Activated T-cell treated with anti-CD3 and anti-CD28 coated beads, Interleukin-2, amount 50 U/mL, for 4 hours (primary cell): ENCODE measurements at regions not wholly inside any gene's neighbourhood (a gene's known extent, or its start where the extent isn't known, plus 50 kb on each side); places are given as distances from the start of the nearest gene placed in this dataset.

Experiments
- ATAC-seq, 2 donors: fragments of 200-7000 bp; cut with Tn5 transposase; one replicate each; pipeline ENCODE4 v1.10.0; 2021
- DNase-seq: peaks from one replicate; pipeline ENCODE4 v3.0.0-alpha.2; 2020
- H3K27me3 Mint-ChIP-seq: one replicate; pipeline ENCODE4 v1.8.0; 2021; ENCODE audit warnings: low read depth, mixed read lengths
- H3K36me3 Mint-ChIP-seq: one replicate; pipeline ENCODE4 v1.8.0; 2022; ENCODE audit warnings: mixed read lengths; ENCODE audit not compliant: insufficient read depth
- H3K4me1 Mint-ChIP-seq: one replicate; pipeline ENCODE4 v1.8.0; 2021; ENCODE audit warnings: low read depth, mixed read lengths
- H3K4me3 Mint-ChIP-seq: one replicate; pipeline ENCODE4 v1.8.0; 2021; ENCODE audit warnings: mild to moderate bottlenecking, moderate library complexity, mixed read lengths
- H3K9me3 Mint-ChIP-seq: one replicate; pipeline ENCODE4 v1.8.0; 2021; ENCODE audit warnings: mixed read lengths

DNA sequence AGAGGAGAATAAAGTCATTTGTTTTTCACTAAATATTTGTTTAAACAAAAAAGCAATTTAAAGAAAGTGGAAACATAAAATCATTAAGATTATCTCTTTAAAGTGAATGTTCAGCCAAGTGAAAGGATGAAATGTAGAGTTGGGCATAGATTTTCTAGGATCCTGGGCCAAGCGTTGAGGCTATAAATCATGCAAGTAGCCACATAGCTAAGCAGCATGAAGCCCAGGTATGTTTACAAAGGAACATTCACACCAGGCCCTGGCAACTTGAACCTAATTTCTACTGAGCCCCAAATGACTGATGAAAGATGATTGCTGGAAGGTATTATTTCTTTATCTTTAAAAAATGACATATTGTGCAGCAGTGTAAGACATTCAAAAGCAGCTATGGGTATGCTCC, 461.8 kb downstream of the MAT2B start:
- Mint-ChIP-seq H3K4me1 (no peaks in the 10 kb centered on the region), H3K36me3 (no peaks in the 10 kb centered on the region), H3K9me3 (peaks cover 3% of the 10 kb centered on the region), H3K27me3 (no peaks in the 10 kb centered on the region), H3K4me3 (no peak overlapping the region)
- DNase-seq (no peak), ATAC-seq (no peak)

DNA sequence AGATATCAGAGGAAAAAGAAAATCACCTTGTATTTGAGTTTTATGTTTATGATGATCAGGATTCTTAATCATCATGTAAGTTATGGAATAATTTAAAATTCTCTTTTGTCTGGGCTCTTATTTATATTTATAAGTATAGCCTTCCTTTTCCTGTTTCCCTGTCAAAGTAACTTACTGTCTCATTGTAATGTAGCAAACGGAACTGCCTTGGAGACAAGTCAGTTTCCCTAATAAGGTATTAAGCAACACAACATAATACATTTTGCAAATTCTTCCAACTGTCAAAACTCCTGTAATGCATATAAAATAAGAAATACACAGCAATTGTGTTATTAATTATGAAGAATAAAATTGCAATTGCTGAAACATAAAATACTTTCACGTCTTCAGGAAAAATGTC, 463.2 kb downstream of the MAT2B start:
- no peaks in the 10 kb centered on the region for H3K36me3 Mint-ChIP-seq
- H3K4me3 Mint-ChIP-seq, result no peak overlapping the region
- peaks cover 7% of the 10 kb centered on the region for H3K9me3 Mint-ChIP-seq
- DNase-seq (no peak), ATAC-seq (no peak)
- no peaks in the 10 kb centered on the region for H3K4me1 Mint-ChIP-seq
- H3K27me3 Mint-ChIP-seq, result no peaks in the 10 kb centered on the region

DNA sequence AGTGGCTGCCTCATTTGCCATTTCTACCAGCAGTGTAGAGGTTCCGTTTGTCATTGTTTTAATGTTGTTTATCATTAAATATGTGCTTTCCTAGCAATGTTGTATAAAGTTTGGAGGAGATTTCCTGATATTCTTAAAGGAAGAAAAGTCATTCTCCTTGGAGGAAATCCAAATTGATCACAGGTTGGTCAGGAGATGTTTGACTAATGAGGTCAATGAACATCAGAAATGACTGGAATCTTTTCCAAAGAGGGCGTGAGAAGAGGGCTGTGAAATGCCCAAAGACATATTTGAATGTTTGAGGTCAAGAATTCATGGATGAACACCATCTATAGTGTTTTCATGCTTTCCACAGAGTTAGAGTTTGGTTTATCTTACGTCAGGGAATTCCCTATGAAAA, 471.3 kb downstream of the MAT2B start:
- Mint-ChIP-seq H3K9me3 (peaks cover 12% of the 10 kb centered on the region), H3K36me3 (no peaks in the 10 kb centered on the region)

DNA sequence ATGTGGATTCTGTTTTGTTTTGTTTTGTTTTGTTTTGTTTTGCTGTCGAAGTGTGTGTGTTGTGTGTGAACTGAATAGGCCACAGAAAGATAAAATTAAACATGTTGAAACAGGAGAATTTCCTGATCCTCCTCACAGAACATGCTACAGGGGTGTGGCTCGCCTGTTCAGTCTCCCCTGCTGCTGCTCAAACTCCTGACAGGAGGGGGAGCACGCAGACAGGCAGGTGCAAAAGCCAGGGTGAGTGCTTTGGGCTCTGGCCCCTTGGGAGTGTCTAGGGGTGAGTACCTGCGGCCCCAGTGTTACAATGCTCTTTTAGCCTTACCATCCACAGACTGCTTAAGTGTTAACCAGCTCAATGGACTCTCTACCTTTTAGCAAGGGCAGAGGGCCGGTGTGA, 473.5 kb downstream of the MAT2B start:
- Mint-ChIP-seq H3K9me3 (peaks cover 10% of the 10 kb centered on the region), H3K4me1 (no peaks in the 10 kb centered on the region), H3K27me3 (no peaks in the 10 kb centered on the region), H3K4me3 (no peak overlapping the region), H3K36me3 (no peaks in the 10 kb centered on the region)
- DNase-seq, result no peak
- no peak for ATAC-seq

More for the DNA sequence above, 471.3 kb downstream of the MAT2B start:
- H3K27me3 Mint-ChIP-seq, result no peaks in the 10 kb centered on the region
- no peak for DNase-seq
- no peak overlapping the region for H3K4me3 Mint-ChIP-seq
- H3K4me1 Mint-ChIP-seq, result no peaks in the 10 kb centered on the region
- ATAC-seq, result no peak

DNA sequence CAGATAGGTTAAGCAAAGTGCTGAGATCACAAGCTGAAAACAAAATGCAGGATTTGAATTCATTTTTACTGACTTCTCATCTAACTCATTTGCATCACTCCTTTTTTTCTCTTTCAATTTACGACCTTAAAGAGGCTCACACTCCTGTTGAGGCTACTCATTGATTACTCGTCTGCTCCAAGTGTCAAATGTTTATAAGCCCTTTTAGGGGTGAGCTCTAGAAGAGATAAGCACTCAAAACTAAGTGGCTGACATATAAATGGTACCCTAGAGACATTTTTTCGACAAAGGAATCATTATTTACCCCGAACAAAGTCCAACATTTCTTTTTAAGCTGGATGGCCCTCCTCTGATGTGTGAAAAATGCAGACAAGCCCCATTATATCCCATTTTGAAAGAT, 483.1 kb downstream of the MAT2B start:
- ATAC-seq, result no peak
- no peak overlapping the region for H3K4me3 Mint-ChIP-seq
- H3K9me3 Mint-ChIP-seq, result peaks cover 13% of the 10 kb centered on the region
- H3K27me3 Mint-ChIP-seq, result no peaks in the 10 kb centered on the region
- DNase-seq, result no peak
- H3K36me3 Mint-ChIP-seq, result no peaks in the 10 kb centered on the region
- H3K4me1 Mint-ChIP-seq, result no peaks in the 10 kb centered on the region

DNA sequence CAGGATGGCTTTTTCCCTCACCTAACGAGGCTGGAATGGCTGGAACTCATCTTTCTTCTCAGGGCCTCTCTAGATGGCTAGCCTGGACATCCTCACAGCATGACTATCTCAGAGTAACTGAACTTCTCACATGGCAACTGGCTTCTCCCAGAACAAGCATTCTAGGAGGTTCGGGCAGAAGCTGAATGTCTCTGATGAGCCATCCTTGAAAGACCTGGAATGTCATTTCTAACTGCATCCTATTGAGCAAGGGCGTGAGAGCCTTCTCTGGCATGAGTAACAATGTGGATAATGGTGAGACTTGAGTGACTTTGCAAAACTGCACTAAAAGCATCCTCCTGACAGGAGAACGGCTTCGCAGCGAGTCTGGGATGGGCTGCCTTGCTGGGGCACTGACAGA, 487.7 kb downstream of the MAT2B start:
- no peak for DNase-seq
- no peaks in the 10 kb centered on the region for H3K4me1 Mint-ChIP-seq
- peaks cover 4% of the 10 kb centered on the region for H3K9me3 Mint-ChIP-seq
- H3K4me3 Mint-ChIP-seq, result no peak overlapping the region
- ATAC-seq, result no peak
- no peaks in the 10 kb centered on the region for H3K27me3 Mint-ChIP-seq
- no peaks in the 10 kb centered on the region for H3K36me3 Mint-ChIP-seq

DNA sequence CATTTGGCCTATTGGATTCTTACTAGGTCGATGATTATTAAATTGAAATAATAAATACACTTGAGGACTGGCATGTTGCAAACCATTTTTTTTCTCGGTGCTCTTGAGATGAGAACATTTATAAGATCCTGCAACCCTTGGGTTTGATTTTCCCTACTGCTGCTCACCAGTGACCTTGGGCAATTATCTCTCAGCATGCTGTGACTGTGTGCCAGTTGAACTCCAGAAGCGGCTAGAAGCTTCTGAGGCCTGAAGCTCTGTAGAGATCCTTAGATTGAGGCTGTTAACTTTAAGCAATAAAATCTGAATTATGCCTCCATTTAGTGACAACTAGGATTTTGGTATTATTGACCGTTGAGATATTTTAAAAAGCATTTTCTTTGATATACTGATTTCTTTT, 489.8 kb downstream of the MAT2B start:
- no peaks in the 10 kb centered on the region for H3K36me3 Mint-ChIP-seq
- DNase-seq (no peak), ATAC-seq (no peak)
- H3K9me3 Mint-ChIP-seq, result peaks cover 4% of the 10 kb centered on the region
- H3K27me3 Mint-ChIP-seq, result no peaks in the 10 kb centered on the region
- no peak overlapping the region for H3K4me3 Mint-ChIP-seq
- no peaks in the 10 kb centered on the region for H3K4me1 Mint-ChIP-seq

DNA sequence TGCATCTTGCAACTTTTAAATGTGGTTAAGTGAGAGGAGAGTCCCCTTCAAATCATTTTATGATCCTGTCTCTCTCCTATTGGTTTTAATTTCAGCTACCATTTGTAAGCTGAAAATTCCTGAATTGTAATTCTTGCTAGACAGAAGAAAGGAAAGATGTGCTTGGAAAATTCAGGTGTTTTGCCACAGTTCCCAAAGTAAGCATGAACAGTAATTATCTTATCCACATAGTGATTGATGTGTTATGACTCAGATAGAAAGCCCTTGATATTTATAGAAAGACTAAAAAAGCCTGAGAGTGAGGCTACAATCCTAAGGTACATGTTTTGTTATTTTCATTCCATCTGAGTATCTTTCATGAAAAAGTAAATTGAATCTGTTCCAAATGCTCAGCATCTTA, 492.5 kb downstream of the MAT2B start:
- no peak for DNase-seq
- peaks cover 4% of the 10 kb centered on the region for H3K9me3 Mint-ChIP-seq
- H3K27me3 Mint-ChIP-seq, result no peaks in the 10 kb centered on the region
- no peaks in the 10 kb centered on the region for H3K4me1 Mint-ChIP-seq
- no peak for ATAC-seq
- H3K4me3 Mint-ChIP-seq, result no peak overlapping the region
- H3K36me3 Mint-ChIP-seq, result no peaks in the 10 kb centered on the region

DNA sequence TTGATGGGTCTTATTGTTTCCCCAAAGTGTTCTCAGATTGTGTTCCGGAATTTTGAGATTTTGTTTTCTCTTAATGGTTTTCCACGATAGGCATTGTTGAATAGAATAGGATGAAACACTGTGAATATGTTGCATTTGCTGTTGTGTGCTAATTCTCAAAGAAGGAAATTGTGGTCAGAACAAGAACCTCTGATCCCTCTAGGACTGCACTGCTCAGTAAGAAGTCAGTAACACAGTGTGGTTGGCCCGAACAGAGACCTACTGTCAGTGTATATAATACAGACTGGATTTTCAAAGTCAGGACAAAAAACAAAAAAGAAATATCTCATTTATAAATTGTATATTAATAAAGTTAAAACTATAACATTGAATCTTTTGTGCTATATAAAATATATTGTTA, 494.8 kb downstream of the MAT2B start:
- DNase-seq, result no peak
- Mint-ChIP-seq H3K9me3 (peaks cover 4% of the 10 kb centered on the region), H3K36me3 (no peaks in the 10 kb centered on the region), H3K4me3 (no peak overlapping the region), H3K27me3 (no peaks in the 10 kb centered on the region), H3K4me1 (no peaks in the 10 kb centered on the region)
- ATAC-seq, result no peak

DNA sequence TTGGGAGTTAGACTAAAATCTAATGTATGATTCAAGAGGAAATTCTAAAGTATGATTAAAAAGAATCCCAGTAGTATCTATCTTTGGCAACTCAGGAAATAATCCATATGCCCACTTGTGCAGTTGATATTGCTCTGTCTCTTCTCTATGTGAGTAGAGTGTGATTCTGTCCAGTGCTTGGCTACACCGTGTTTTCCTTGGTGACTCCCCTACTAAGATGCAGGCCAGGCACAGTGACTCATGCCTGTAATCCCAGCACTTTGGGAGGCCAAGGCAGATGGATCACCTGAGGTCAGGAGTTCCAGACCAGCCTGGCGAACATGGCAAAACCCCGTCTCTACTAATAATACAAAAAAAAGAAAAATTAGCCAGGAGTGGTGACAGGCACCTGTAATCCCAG, 495.4 kb downstream of the MAT2B start:
- peaks cover 4% of the 10 kb centered on the region for H3K9me3 Mint-ChIP-seq
- H3K27me3 Mint-ChIP-seq, result no peaks in the 10 kb centered on the region
- H3K36me3 Mint-ChIP-seq, result no peaks in the 10 kb centered on the region
- DNase-seq (no peak), ATAC-seq (no peak)
- H3K4me1 Mint-ChIP-seq, result no peaks in the 10 kb centered on the region
- no peak overlapping the region for H3K4me3 Mint-ChIP-seq

DNA sequence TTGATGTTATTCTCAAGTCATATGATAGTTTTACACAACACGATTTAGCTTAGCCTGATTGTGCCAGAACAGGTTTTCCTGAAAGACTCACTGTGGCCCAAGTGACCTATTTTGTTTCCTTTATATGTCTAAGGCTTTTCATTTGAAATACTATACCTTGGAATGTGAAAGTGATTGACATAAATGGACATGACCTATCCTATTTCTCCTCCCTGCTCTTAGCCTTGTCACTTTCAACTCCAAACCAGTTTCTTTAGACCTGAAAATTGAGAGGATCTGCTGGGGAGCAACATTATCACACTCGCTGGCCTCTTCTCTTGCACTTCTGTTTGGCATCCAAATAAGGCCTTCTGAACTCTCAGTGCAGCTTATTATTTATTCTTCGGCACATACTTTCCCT, 496.8 kb downstream of the MAT2B start:
- H3K4me3 Mint-ChIP-seq, result no peak overlapping the region
- no peaks in the 10 kb centered on the region for H3K27me3 Mint-ChIP-seq
- no peaks in the 10 kb centered on the region for H3K4me1 Mint-ChIP-seq
- no peak for DNase-seq
- no peaks in the 10 kb centered on the region for H3K9me3 Mint-ChIP-seq
- H3K36me3 Mint-ChIP-seq, result no peaks in the 10 kb centered on the region
- ATAC-seq, result no peak

DNA sequence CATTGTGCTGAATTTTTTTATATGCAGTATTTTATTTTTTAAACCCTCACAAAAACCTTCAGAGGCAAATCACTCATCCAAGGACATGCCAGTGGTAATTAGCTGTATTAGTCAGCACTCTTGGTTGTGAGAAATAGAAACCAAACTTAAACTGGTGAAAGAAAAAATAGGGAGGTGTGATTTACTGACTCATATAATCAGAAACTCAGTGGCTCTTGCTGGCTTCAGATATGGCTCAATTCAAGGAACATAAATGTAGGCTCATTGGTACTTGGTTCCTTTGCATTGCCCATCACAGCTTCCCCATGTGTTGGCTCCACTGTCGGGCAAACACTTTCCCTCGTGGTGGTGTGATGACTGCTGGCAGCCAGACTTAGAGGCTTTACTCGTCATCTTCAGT, 497.2 kb downstream of the MAT2B start:
- ATAC-seq, result no peak
- no peak for DNase-seq

DNA sequence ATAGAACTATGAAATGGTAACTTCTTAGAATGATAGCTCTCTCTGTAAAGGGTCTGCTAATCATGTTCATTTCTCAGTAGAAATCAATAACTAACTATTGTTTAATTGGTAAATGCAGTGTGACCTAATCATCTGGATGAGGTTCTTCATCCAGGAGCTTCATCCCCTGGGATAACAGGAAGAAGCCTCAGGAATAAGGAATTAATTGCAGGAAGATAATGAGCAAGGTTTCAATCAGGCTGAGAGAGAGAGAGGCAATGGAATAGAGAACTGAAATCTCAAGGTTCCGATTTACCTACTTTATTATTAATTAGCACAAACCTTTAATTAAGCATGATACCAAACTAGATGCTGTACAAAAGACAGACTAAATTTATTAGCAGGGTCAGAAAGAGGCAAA, 499.7 kb downstream of the MAT2B start:
- DNase-seq (no peak), ATAC-seq (no peak)
- H3K9me3 Mint-ChIP-seq, result no peaks in the 10 kb centered on the region
- H3K4me1 Mint-ChIP-seq, result no peaks in the 10 kb centered on the region
- H3K36me3 Mint-ChIP-seq, result no peaks in the 10 kb centered on the region
- H3K4me3 Mint-ChIP-seq, result no peak overlapping the region
- no peaks in the 10 kb centered on the region for H3K27me3 Mint-ChIP-seq

More for the DNA sequence above, 497.2 kb downstream of the MAT2B start:
- Mint-ChIP-seq H3K27me3 (no peaks in the 10 kb centered on the region), H3K9me3 (no peaks in the 10 kb centered on the region), H3K4me1 (no peaks in the 10 kb centered on the region), H3K36me3 (no peaks in the 10 kb centered on the region), H3K4me3 (no peak overlapping the region)

DNA sequence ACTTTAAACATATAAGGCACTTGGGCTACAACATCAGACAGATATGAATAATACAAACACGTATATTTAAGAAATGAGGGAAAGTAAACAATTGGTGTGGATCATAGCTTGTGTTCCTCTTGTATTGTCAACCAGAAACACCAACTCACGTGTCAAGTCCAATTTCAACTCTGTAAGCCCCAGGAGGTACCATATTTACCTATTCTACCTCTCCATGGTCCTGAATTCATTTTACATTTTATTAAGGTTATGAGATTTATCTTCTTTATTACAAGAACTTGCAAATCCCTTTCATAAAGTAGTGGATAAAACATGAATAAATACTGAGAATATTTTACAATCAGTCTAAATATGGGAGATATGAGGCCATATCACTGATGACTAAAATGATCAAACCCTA, 501.6 kb downstream of the MAT2B start:
- H3K27me3 Mint-ChIP-seq, result no peaks in the 10 kb centered on the region
- H3K36me3 Mint-ChIP-seq, result no peaks in the 10 kb centered on the region
- no peaks in the 10 kb centered on the region for H3K4me1 Mint-ChIP-seq
- H3K9me3 Mint-ChIP-seq, result no peaks in the 10 kb centered on the region
- ATAC-seq (no peak), DNase-seq (no peak)
- no peak overlapping the region for H3K4me3 Mint-ChIP-seq

DNA sequence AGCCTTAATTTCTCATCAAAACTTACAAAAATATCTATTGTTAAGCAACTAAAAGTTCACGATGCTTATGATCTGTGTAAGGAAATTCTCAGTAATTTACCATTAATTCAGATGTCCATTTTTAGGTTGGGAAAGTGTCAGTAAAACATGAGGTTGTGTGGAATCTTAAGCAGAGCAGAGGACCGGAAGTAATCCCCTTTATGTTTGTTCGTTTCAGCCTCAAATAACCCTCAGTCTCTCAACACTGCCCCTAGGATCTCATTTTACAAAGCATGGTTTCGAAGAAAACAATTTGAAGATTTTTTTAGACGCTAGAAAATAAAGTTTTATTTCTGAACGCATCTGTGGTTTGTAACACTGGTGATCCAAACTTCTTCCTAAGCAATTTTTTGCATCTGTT, 504.2 kb downstream of the MAT2B start:
- H3K27me3 Mint-ChIP-seq, result no peaks in the 10 kb centered on the region
- no peak overlapping the region for H3K4me3 Mint-ChIP-seq
- no peaks in the 10 kb centered on the region for H3K9me3 Mint-ChIP-seq
- no peaks in the 10 kb centered on the region for H3K4me1 Mint-ChIP-seq
- ATAC-seq (no peak), DNase-seq (no peak)
- no peaks in the 10 kb centered on the region for H3K36me3 Mint-ChIP-seq

DNA sequence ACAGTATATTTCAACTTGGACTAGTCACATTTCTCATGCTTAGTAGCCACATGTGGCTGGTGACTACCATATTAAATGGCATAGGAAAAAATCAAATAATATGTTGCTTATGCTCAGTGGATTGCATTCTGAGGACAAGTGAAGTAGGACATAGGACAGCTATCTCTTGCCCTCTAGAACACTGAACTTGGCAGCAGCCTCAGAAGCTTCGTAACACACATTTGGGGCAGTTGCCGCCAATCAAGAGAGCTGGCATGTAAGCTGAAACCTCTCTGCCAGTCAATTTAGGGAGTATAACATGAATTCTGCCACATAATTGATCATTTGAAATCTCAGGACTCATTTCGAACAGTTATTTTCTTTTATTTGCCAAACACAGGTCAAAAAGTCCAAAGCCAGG, 505.5 kb downstream of the MAT2B start:
- no peak overlapping the region for H3K4me3 Mint-ChIP-seq
- H3K36me3 Mint-ChIP-seq, result no peaks in the 10 kb centered on the region
- DNase-seq (no peak), ATAC-seq (no peak)
- no peaks in the 10 kb centered on the region for H3K27me3 Mint-ChIP-seq
- no peaks in the 10 kb centered on the region for H3K9me3 Mint-ChIP-seq
- H3K4me1 Mint-ChIP-seq, result no peaks in the 10 kb centered on the region
